Activated CD4-positive, alpha-beta T cell treated with anti-CD3 and anti-CD28 coated beads, Interleukin-2, amount 50 U/mL, for 1 hour (primary cell): ENCODE measurements at regions not wholly inside any gene's neighbourhood (a gene's known extent, or its start where the extent isn't known, plus 50 kb on each side); places are given as distances from the start of the nearest gene placed in this dataset.

Experiments used
- DNase-seq: peaks from one replicate; pipeline ENCODE4 v3.0.0-alpha.2; 2020

- no peak for DNase-seq
Measured at GRCh38 chr13:73696713-73697112, 437.5 kb downstream of the KLF12 start.

- no peak for DNase-seq
Measured at GRCh38 chr13:73696271-73696670, 437.9 kb downstream of the KLF12 start.

- DNase-seq = no peak
Measured at GRCh38 chr13:73695325-73695724, 438.9 kb downstream of the KLF12 start.

GRCh38 chr13:73693215-73693614 lies 441.0 kb downstream of the KLF12 start:
- DNase-seq = no peak

GRCh38 chr13:73691891-73692290 lies 442.3 kb downstream of the KLF12 start:
- DNase-seq = no peak

- no peak for DNase-seq
Measured at GRCh38 chr13:73687929-73688328, 446.3 kb downstream of the KLF12 start.

GRCh38 chr13:73687087-73687486 lies 447.1 kb downstream of the KLF12 start:
- no peak for DNase-seq

GRCh38 chr13:73684750-73685149 lies 449.5 kb downstream of the KLF12 start:
- no peak for DNase-seq

- DNase-seq = no peak
Measured at GRCh38 chr13:73684286-73684685, 449.9 kb downstream of the KLF12 start.

GRCh38 chr13:73683746-73684145 lies 450.5 kb downstream of the KLF12 start:
- DNase-seq = no peak

GRCh38 chr13:73681779-73682178 lies 452.4 kb downstream of the KLF12 start:
- DNase-seq = no peak

- DNase-seq = no peak
Measured at GRCh38 chr13:73681015-73681414, 453.2 kb downstream of the KLF12 start.

GRCh38 chr13:73677048-73677601 lies 457.1 kb downstream of the KLF12 start:
- DNase-seq = no peak

GRCh38 chr13:73676550-73677047 lies 457.6 kb downstream of the KLF12 start:
- DNase-seq = no peak

GRCh38 chr13:73675821-73676220 lies 458.4 kb downstream of the KLF12 start:
- no peak for DNase-seq

- DNase-seq = no peak
Measured at GRCh38 chr13:73674570-73674969, 459.6 kb downstream of the KLF12 start.

- no peak for DNase-seq
Measured at GRCh38 chr13:73673931-73674330, 460.3 kb downstream of the KLF12 start.

- DNase-seq = no peak
Measured at GRCh38 chr13:73672492-73672891, 461.7 kb downstream of the KLF12 start.

GRCh38 chr13:73671732-73672131 lies 462.5 kb downstream of the KLF12 start:
- DNase-seq = no peak

- no peak for DNase-seq
Measured at GRCh38 chr13:73671011-73671410, 463.2 kb downstream of the KLF12 start.

- DNase-seq = no peak
Measured at GRCh38 chr13:73667756-73668155, 466.4 kb downstream of the KLF12 start.

GRCh38 chr13:73665261-73665660 lies 468.9 kb downstream of the KLF12 start:
- DNase-seq = no peak

GRCh38 chr13:73664851-73665250 lies 469.4 kb downstream of the KLF12 start:
- no peak for DNase-seq

- no peak for DNase-seq
Measured at GRCh38 chr13:73662833-73663232, 471.4 kb downstream of the KLF12 start.

- DNase-seq = no peak
Measured at GRCh38 chr13:73661687-73662425, 472.3 kb downstream of the KLF12 start.
